HepG2 (cell line): ENCODE measurements at regions not wholly inside any gene's neighbourhood (a gene's known extent, or its start where the extent isn't known, plus 50 kb on each side); places are given as distances from the start of the nearest gene placed in this dataset.
A peak's percentile ranks its signal among the peaks of the same experiment; 100 is the strongest.

Experiments
- ADNP ChIP-seq: sonication (generic); formaldehyde crosslinking; IDR thresholded peaks from 2 replicates; pipeline ENCODE4 v1.4.0; 2020; ENCODE audit warnings: missing genetic modification reagents
- CBX1 ChIP-seq: IDR thresholded peaks from one replicate; pipeline ENCODE4 v1.6.1; 2016; ENCODE audit warnings: antibody characterized with exemption, low read depth
- CENPT ChIP-seq: sonication (generic); formaldehyde crosslinking; IDR thresholded peaks from 2 replicates; pipeline ENCODE4 v1.8.0; 2022; ENCODE audit warnings: low read depth, mild to moderate bottlenecking, moderate library complexity, missing genetic modification reagents
- CREB1 ChIP-seq, 2 experiments: fragments of 450-650 bp in 1 of 2; IDR thresholded peaks; 2 replicates each; pipeline ENCODE4 v1.6.1; 2016 to 2017; ENCODE audit warnings: control low read depth in 1 of 2, mild to moderate bottlenecking in 1 of 2, missing compliant biosample characterization in 1 of 2, missing genetic modification characterization in 1 of 2
- FOSL2 ChIP-seq: sonication (generic); formaldehyde crosslinking; IDR thresholded peaks from 2 replicates; pipeline ENCODE4 v1.4.0; 2020; ENCODE audit warnings: missing genetic modification reagents
- GATAD1 ChIP-seq: IDR thresholded peaks from 2 replicates; pipeline ENCODE4 v1.6.1; 2016; ENCODE audit warnings: missing genetic modification reagents, missing compliant biosample characterization
- JUND ChIP-seq: sonication (generic); formaldehyde crosslinking; IDR thresholded peaks from 2 replicates; pipeline ENCODE4 v1.8.0; 2022; ENCODE audit warnings: mild to moderate bottlenecking, missing genetic modification reagents
- MIXL1 ChIP-seq: IDR thresholded peaks from 2 replicates; pipeline ENCODE4 v1.6.1; 2016
- PAX8 ChIP-seq: sonication (generic); formaldehyde crosslinking; IDR thresholded peaks from 2 replicates; pipeline ENCODE4 v1.8.0; 2022; ENCODE audit warnings: mild to moderate bottlenecking, missing genetic modification reagents, borderline replicate concordance
- SOX5 ChIP-seq: IDR thresholded peaks from 2 replicates; pipeline ENCODE4 v1.6.1; 2016; ENCODE audit warnings: borderline replicate concordance
- ZBTB8A ChIP-seq: sonication (generic); formaldehyde crosslinking; IDR thresholded peaks from 2 replicates; pipeline ENCODE4 v1.4.0; 2020; ENCODE audit warnings: mild to moderate bottlenecking, low read depth, missing genetic modification reagents, borderline replicate concordance
- ZKSCAN1 ChIP-seq: fragments of 150-350 bp; IDR thresholded peaks from 2 replicates; pipeline ENCODE4 v1.6.1; 2014; ENCODE audit warnings: low read length
- ZNF234 ChIP-seq: sonication (generic); formaldehyde crosslinking; conservative IDR thresholded peaks from 2 replicates; pipeline ENCODE4 v1.5.1; 2020; ENCODE audit warnings: mild to moderate bottlenecking, missing genetic modification reagents
- ZNF253 ChIP-seq: sonication (generic); formaldehyde crosslinking; IDR thresholded peaks from 2 replicates; pipeline ENCODE4 v1.8.0; 2022; ENCODE audit warnings: mild to moderate bottlenecking, missing genetic modification reagents, borderline replicate concordance
- ZNF678 ChIP-seq: sonication (generic); formaldehyde crosslinking; IDR thresholded peaks from 2 replicates; pipeline ENCODE4 v1.4.0; 2020; ENCODE audit warnings: mild to moderate bottlenecking, missing genetic modification reagents
- ZNF891 ChIP-seq: sonication (generic); formaldehyde crosslinking; IDR thresholded peaks from 2 replicates; pipeline ENCODE4 v1.5.0; 2020; ENCODE audit warnings: mild to moderate bottlenecking, missing genetic modification reagents
- TF ChIP-seq, protein P1 (sequence below): IDR thresholded peaks from 2 replicates; pipeline ENCODE4 v1.6.1; 2012; ENCODE audit warnings: low read depth, low read length, improper control_type of control experiment
- TF ChIP-seq, protein P2 (sequence below): sonication (generic); formaldehyde crosslinking; IDR thresholded peaks from 2 replicates; pipeline ENCODE4 v1.4.0; 2020; ENCODE audit warnings: mild to moderate bottlenecking, missing genetic modification reagents
- TF ChIP-seq, protein P3 (sequence below): sonication (generic); formaldehyde crosslinking; IDR thresholded peaks from 2 replicates; pipeline ENCODE4 v1.5.1; 2020; ENCODE audit warnings: missing genetic modification reagents, mild to moderate bottlenecking, borderline replicate concordance
- TF ChIP-seq, protein P4 (sequence below): sonication (generic); formaldehyde crosslinking; conservative IDR thresholded peaks from 2 replicates; pipeline ENCODE4 v1.4.0; 2020; ENCODE audit warnings: missing genetic modification reagents
- TF ChIP-seq, protein P5 (sequence below): IDR thresholded peaks from 2 replicates; pipeline ENCODE4 v1.6.1; 2016; ENCODE audit warnings: control low read depth
- TF ChIP-seq, protein P6 (sequence below): sonication (generic); formaldehyde crosslinking; IDR thresholded peaks from 2 replicates; pipeline ENCODE4 v1.4.0; 2020; ENCODE audit warnings: missing genetic modification reagents, borderline replicate concordance

DNA sequence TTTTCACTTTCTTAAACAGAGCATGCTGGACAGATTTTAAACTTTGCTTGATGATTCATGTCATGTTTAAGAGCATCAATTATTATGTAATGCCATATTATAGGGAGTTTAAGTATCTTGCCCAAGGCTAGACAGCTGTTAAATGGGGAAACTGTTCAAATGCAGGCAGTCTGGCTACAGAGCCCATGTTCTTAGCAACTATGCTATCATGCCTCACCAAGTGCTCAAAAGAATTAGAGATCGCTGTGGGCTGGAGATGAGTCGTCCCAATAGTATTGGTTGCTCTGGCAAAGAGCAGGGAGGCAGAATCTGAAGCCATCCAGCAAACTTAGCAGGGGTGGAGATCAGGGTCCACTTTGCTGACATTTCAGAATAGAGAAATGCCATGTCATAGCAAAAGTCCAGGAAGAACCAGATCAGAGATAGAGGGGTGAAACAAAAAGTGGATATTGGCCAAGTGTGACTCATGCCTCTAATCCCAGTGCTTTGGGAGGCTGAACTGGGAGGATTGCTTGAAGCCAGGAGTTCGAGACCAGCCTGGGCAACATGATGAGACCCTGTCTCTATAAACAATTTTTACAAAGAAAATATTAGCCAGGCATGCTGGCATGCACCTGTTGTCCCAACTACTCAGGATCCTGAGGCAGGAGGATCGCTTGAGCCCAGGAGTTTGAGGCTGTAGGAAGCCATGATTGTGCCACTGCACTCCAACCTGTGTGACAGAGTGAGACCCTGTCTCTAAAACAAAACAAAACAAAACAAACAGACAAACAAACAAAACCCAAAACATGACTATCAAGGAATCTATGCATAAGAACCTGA, 57.8 kb downstream of the BAMBI start (continued):
- TF ChIP-seq SOX5 (CRISPR knock-in tag) (peak; percentile 54; the same call in 1 of the 2 replicates), PAX8 (CRISPR knock-in tag) (no peak), CREB1 (IDR thresholded peaks at IDR 0.05) (peak; percentile 39), CREB1 (CRISPR knock-in tag; IDR thresholded peaks at IDR 0.05) (no peak), CBX1 (peak; percentile 39), MIXL1 (CRISPR knock-in tag) (0 out of 2 replicates have a peak, but pooled peaks have one; percentile 21), CENPT (CRISPR knock-in tag) (no peak), ZNF234 (CRISPR knock-in tag) (no peak), ZBTB8A (CRISPR knock-in tag) (no peak), ADNP (CRISPR knock-in tag) (peak; percentile 97), ZNF253 (CRISPR knock-in tag) (no peak), GATAD1 (CRISPR knock-in tag) (no peak), ZNF678 (CRISPR knock-in tag) (no peak), JUND (CRISPR knock-in tag) (peak; percentile 90), ZKSCAN1 (peak; percentile 39; the same call in 1 of the 2 replicates), ZNF891 (CRISPR knock-in tag) (no peak), FOSL2 (CRISPR knock-in tag) (peak; percentile 97)
- TF ChIP-seq, protein P1, sequence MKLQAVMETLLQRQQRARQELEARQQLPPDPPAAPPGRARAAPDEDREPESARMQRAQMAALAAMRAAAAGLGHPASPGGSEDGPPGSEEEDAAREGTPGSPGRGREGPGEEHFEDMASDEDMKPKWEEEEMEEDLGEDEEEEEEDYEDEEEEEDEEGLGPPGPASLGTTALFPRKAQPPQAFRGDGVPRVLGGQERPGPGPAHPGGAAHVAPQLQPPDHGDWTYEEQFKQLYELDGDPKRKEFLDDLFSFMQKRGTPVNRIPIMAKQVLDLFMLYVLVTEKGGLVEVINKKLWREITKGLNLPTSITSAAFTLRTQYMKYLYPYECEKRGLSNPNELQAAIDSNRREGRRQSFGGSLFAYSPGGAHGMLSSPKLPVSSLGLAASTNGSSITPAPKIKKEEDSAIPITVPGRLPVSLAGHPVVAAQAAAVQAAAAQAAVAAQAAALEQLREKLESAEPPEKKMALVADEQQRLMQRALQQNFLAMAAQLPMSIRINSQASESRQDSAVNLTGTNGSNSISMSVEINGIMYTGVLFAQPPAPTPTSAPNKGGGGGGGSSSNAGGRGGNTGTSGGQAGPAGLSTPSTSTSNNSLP: peak; percentile 54; the same call in 1 of the 2 replicates
- TF ChIP-seq, protein P2, sequence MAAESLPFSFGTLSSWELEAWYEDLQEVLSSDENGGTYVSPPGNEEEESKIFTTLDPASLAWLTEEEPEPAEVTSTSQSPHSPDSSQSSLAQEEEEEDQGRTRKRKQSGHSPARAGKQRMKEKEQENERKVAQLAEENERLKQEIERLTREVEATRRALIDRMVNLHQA (CRISPR knock-in tag): no peak
- TF ChIP-seq, protein P3, sequence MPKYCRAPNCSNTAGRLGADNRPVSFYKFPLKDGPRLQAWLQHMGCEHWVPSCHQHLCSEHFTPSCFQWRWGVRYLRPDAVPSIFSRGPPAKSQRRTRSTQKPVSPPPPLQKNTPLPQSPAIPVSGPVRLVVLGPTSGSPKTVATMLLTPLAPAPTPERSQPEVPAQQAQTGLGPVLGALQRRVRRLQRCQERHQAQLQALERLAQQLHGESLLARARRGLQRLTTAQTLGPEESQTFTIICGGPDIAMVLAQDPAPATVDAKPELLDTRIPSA (CRISPR knock-in tag): no peak
- TF ChIP-seq, protein P4, sequence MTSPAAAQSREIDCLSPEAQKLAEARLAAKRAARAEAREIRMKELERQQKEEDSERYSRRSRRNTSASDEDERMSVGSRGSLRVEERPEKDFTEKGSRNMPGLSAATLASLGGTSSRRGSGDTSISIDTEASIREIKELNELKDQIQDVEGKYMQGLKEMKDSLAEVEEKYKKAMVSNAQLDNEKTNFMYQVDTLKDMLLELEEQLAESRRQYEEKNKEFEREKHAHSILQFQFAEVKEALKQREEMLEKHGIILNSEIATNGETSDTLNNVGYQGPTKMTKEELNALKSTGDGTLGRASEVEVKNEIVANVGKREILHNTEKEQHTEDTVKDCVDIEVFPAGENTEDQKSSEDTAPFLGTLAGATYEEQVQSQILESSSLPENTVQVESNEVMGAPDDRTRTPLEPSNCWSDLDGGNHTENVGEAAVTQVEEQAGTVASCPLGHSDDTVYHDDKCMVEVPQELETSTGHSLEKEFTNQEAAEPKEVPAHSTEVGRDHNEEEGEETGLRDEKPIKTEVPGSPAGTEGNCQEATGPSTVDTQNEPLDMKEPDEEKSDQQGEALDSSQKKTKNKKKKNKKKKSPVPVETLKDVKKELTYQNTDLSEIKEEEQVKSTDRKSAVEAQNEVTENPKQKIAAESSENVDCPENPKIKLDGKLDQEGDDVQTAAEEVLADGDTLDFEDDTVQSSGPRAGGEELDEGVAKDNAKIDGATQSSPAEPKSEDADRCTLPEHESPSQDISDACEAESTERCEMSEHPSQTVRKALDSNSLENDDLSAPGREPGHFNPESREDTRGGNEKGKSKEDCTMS: no peak
- TF ChIP-seq, protein P5, sequence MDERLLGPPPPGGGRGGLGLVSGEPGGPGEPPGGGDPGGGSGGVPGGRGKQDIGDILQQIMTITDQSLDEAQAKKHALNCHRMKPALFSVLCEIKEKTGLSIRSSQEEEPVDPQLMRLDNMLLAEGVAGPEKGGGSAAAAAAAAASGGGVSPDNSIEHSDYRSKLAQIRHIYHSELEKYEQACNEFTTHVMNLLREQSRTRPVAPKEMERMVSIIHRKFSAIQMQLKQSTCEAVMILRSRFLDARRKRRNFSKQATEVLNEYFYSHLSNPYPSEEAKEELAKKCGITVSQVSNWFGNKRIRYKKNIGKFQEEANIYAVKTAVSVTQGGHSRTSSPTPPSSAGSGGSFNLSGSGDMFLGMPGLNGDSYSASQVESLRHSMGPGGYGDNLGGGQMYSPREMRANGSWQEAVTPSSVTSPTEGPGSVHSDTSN (CRISPR knock-in tag): no peak
- TF ChIP-seq, protein P6, sequence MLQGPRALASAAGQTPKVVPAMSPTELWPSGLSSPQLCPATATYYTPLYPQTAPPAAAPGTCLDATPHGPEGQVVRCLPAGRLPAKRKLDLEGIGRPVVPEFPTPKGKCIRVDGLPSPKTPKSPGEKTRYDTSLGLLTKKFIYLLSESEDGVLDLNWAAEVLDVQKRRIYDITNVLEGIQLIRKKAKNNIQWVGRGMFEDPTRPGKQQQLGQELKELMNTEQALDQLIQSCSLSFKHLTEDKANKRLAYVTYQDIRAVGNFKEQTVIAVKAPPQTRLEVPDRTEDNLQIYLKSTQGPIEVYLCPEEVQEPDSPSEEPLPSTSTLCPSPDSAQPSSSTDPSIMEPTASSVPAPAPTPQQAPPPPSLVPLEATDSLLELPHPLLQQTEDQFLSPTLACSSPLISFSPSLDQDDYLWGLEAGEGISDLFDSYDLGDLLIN (CRISPR knock-in tag): no peak
